Skin epidermis (tissue), 12 donors: ENCODE measurements at regions not wholly inside any gene's neighbourhood (a gene's known extent, or its start where the extent isn't known, plus 50 kb on each side); places are given as distances from the start of the nearest gene placed in this dataset.

Source experiments
- H3K27ac ChIP-seq, 21 experiments: fragments of 200-600 bp; sonication (generic) in 11 of 21; one replicate each; pipeline ENCODE4 v1.5.0; 2020; ENCODE audit warnings: mild to moderate bottlenecking in 3 of 21, inconsistent platforms in 2 of 21, moderate library complexity in 2 of 21
- H3K4me3 ChIP-seq, 7 experiments: fragments of 200-600 bp; sonication (generic) in 2 of 7; one replicate each; pipeline ENCODE4 v1.5.0; 2020; ENCODE audit warnings: inconsistent platforms in 2 of 7, mild to moderate bottlenecking in 2 of 7, moderate library complexity in 1 of 7

GRCh38 chr1:225707824-225708223 is 54.9 kb upstream of the ENAH start:
- H3K4me3 ChIP-seq = no peak overlapping the region
- peak overlapping the region in 1 of 21 experiments; percentile 9 for H3K27ac ChIP-seq

DNA sequence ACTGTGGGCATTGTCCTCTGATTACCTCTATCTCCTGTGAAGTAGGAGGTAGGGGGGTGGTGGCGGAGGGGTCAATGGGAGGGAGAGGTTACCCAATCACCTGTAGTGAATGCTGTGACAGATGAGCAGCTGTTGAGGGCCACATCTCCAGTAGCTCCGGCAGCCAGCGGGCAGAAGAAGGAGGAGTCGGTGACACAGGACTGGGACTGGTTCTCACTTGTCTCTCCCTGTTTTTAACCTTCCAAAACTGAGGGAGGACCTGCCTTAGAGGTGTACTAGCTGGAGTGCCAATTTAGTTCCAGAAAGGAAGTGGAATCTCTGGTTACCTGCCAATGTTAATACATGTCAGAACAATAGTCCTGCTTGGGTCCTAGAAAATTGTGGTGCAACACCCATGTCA is 56.2 kb upstream of the ENAH start:
- peak overlapping the region in 5 of 21 experiments; percentile 0 to 75 (median 65) for H3K27ac ChIP-seq
- H3K4me3 ChIP-seq = no peak overlapping the region

GRCh38 chr1:225710804-225711203 is 57.9 kb upstream of the ENAH start:
- peak overlapping the region in 18 of 21 experiments; percentile 10 to 76 (median 64) for H3K27ac ChIP-seq
- no peak overlapping the region for H3K4me3 ChIP-seq

DNA sequence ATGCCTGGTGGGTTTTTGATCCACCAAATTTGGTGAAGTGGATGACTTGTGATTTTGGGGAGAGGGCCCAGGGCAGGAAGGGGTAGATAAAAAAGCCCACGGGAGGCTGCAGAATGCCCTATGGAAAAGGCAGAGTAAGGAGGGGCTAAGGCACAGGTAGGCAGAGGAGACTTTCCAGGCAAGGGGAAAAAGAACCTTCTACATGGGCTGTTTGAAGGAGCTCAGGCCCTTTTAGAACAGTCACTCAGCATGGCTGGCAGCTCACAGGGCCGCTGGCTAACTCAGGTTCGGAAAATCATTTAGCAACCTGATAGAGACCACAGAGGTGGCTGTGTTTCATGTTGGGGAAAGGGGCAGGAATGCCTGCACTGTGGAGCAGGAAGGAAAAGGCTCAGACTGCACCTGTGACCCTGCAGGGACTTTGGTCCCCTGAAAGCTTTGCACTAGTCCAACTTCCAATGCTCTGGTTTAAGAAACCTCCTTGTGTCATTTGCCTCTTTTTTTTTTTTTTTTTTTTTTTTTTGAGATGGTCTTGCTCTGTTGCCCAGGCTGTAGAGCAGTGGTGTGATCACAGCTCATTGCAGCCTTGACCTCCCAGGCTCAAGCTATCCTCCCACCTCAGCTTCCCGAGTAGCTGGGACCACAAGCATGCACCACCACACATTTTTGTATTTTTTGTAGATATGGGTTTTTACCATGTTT is 58.5 kb upstream of the ENAH start:
- no peak overlapping the region for H3K4me3 ChIP-seq
- peak overlapping the region in 20 of 21 experiments; percentile 7 to 76 (median 58) for H3K27ac ChIP-seq

GRCh38 chr1:225712391-225712790 is 59.5 kb upstream of the ENAH start:
- Histone ChIP-seq H3K27ac (peak overlapping the region in 3 of 21 experiments; percentile 44 to 75 (median 51)), H3K4me3 (no peak overlapping the region)

DNA sequence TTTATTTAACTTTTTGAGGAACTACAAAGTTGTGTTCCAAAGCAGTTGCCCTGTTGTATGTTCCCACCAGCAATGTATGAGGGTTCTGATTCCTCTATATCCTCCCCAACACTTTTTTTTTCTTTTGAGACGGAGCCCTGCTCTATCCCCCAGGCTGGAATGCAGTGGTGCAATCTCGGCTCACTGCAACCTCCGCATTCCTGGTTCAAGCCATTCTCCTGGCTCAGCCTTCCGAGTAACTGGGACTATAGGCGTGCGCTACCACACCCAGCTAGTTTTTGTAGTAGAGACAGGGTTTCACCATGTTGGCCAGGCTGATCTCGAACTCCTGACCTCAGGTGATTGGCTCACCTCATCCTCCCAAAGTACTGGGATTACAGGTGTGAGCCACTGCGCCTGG is 60.4 kb upstream of the ENAH start:
- Histone ChIP-seq H3K4me3 (no peak overlapping the region), H3K27ac (no peak overlapping the region)

GRCh38 chr1:225720937-225721336 is 56.7 kb upstream of the SRP9 start:
- H3K4me3 ChIP-seq = no peak overlapping the region
- no peak overlapping the region for H3K27ac ChIP-seq

- no peak overlapping the region for H3K4me3 ChIP-seq
- H3K27ac ChIP-seq = no peak overlapping the region
Measured at GRCh38 chr1:225724251-225724650, 53.4 kb upstream of the SRP9 start.
